Endometrium (tissue), 2 donors: ENCODE measurements at regions not wholly inside any gene's neighbourhood (a gene's known extent, or its start where the extent isn't known, plus 50 kb on each side); places are given as distances from the start of the nearest gene placed in this dataset.
A peak's percentile ranks its signal among the peaks of the same experiment; 100 is the strongest.
"Not testable (repeated sequence)": the region's sequence is repeated elsewhere in the genome, so short reads cannot be mapped to it uniquely, and the experiment has no call there.

Experiments used
- FAIRE-seq: peaks from 2 replicates; lab custom pipeline; 2012; peaks lifted over from hg19 to GRCh38; lab: Jason Lieb, UNC
- donor health status: control.
- donor health status: control.

GRCh38 chr5:58357799-58358500 lies 101.9 kb downstream of the PLK2 start:
- FAIRE-seq: no peak

DNA sequence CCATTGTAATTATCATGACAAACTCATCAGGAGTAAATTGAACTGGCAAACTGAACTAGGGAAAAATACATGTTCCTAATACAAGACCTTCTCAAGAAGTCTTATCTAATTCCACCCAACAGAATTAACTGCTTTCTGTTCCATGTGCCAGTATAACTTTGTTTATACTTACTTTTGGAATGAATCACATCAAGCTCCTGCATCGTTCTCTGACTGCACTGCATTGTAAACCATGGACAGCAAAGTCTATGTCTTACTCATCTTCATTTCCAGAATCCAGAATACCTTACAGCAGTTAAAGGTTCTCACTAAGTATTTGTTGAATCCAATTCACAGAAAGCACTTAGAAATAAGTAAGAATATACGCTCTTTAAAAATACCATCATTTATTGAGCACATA lies 102.8 kb downstream of the PLK2 start:
- no peak for FAIRE-seq

DNA sequence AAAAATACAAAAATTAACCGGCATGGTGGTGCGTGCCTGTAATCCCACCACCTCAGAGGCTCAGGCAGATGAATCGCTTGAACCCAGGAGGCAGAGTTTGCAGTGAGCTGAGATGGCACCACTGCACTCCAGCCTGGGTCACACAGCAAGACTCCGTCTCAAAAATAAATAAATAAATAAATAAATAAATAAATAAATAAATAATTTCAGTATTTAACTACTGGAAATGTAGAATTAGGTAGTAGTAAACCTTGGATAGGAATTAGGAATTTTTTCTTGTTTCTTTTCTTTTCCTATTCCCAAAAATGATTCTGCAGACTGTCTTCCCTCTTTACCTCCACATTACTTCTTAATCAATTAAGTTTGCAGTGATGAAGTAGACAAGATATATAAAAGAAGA lies 103.2 kb downstream of the PLK2 start:
- FAIRE-seq: no peak

DNA sequence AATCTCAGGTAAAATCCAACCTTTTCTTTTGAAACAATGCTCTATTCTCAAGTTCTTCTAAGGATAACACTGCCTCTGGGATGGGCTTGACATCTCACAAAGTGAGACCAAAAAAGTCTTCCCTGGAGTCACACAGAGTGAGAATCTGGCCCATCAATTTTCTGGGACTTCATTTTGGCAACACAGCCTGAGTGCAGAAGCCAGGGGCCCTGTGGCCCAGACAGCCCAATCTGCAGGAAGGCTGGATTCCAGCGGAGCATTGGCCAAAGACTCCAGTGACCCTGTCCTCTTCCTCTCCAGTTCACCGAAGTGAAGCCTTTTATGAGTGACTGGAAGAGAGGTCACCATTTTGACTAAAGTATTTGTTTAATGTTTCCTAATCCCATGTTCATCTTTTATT lies 105.1 kb downstream of the PLK2 start:
- no peak for FAIRE-seq

DNA sequence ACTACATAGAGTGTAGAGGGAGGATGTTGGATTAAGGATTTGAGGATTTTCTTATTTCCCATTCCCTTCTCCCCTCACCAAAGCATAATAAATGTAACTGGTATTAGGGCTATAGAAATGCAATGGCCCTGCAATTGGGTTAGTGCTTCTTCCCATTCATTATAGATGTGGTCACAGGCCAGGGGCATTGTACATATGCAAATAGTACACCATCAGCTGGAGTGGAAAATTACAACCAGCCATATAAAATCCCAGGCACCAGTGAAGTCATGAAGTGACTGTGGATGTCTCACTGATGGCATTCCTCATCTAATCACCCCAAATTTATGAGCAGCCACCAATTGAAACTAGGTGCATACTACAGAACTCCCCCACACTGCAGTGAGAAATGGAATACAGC lies 105.9 kb downstream of the PLK2 start:
- no peak for FAIRE-seq

DNA sequence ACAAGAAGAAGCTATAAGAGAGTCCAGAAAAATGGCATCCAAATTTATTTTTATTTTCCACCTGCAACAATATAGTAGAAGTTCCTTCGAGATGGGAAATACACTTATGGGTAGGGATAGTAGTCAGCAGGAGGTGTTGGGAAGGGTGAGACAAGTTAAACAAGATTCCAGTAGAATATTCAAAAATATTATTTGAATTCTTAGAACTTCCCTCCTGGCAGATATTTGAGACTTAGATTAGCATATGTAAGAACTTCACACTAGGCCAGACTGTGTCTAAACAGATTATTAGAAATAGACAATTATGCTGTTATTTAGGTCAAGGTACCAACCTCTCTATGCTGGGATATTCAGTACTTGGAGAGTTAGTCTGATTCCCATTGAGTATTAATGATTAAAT lies 108.7 kb downstream of the PLK2 start:
- no peak for FAIRE-seq

GRCh38 chr5:58348996-58349728 lies 110.7 kb downstream of the PLK2 start:
- no peak for FAIRE-seq

DNA sequence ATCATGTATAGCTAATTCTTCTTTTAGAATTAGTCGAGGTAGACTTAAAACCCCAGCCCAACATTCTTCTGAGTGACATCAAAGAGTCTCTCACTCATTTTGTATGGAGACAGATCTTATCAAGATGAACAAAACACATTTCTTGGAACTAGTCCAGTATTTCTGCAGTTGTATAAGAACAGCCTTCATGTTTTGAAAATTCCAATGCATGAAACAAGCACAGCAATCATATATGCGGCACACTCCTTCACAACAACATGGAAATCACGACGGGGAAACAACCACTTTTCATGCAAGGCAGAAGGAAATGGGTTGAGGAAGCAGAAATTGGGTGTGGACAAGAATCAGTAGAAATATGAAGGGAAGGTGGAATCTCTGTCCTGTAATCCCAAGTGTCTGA lies 113.8 kb downstream of the PLK2 start:
- FAIRE-seq: no peak

- no peak for FAIRE-seq
Observed at GRCh38 chr5:58341476-58341875, 118.4 kb downstream of the PLK2 start.

DNA sequence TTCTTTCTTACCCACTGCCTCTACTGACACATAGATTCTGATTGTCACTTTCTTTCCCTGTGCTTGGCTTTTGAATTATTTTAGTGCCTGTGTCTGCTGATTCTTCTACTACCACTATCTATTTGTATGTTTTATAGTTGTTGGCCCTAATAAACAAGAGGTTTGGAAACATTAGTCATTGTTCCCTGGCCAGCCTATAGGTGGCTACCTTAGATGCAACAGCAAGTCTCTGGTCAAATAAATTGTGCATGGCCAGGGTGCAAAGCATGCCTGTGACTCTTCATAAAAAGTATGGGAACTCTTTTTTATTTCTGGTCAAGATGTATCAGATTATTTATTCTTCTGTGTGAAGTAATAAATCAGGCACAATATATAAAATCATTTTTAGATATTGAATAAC lies 124.4 kb downstream of the PLK2 start:
- FAIRE-seq: no peak

- FAIRE-seq: no peak
Observed at GRCh38 chr5:58334035-58334434, 125.9 kb downstream of the PLK2 start.

- FAIRE-seq: no peak
Observed at GRCh38 chr5:58330781-58331180, 129.1 kb downstream of the PLK2 start.

GRCh38 chr5:58327289-58327688 lies 132.6 kb downstream of the PLK2 start:
- FAIRE-seq: no peak

- FAIRE-seq: no peak
Observed at GRCh38 chr5:58326022-58326421, 133.9 kb downstream of the PLK2 start.

- peak; percentile 45 for FAIRE-seq
Observed at GRCh38 chr5:58322453-58322852, 137.4 kb downstream of the PLK2 start.

DNA sequence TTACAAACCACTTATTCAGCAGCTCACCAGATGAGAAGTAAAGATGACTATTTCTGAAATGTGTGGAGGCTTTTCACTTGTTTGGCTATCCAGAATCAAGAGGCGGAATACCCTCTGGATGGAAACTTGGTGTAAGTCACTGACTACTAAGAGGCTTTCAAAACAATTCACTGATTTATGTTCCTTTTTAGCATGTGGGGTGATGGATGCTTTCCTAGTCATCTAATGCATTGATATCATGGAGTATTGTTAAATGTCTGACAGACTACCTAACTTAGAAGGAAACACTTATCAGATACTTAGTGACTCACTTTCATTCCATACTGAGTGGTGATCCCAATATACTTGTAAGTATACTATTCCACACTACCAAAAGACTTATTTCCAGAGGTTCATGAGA lies 141.4 kb downstream of the PLK2 start:
- FAIRE-seq: no peak

GRCh38 chr5:58317808-58318207 lies 142.1 kb downstream of the PLK2 start:
- no peak for FAIRE-seq

GRCh38 chr5:58317009-58317408 lies 142.9 kb downstream of the PLK2 start:
- no peak for FAIRE-seq

GRCh38 chr5:58315794-58316193 lies 144.1 kb downstream of the PLK2 start:
- no peak for FAIRE-seq

DNA sequence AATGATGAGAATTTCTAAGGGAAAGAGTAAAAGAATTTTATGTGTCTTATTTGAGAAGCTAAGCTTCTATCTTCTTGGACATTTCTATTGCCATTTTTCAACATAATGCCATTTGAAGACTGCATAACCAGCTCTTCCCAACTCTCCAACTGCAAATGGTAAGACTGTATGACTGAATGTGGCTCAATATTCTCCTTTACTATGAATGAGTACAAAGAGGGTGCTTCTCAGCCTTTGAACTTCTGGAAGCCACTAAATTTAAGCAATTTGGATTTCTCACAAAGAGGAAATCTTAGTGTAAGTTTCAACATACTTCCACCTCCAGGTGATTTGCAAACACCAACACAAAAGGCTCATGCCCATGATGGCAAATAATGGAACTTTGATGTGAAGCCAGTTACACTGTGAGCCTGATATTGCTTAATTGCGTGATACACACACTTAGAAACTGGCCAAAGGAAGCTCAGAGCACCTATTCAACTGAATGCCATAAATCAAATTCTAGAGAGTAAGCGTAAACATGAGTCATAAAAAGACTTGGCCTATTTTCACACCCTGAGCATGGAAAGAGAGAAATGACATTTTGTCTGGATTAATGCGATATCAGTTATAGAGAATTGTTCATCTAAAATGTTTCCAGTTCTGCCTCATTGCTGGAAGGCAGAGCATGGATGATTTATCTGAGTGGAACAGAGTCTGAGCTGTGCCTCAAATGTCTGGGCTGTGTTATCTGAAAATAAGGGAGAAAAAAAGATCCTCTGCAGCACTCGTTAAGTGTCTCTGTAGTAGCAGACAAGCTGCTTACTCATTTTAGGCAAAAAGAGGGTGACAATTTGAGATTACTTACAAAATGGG lies 145.3 kb downstream of the PLK2 start:
- no peak for FAIRE-seq

GRCh38 chr5:58312299-58312698 lies 147.6 kb downstream of the PLK2 start:
- FAIRE-seq: no peak

GRCh38 chr5:58311526-58311925 lies 148.4 kb downstream of the PLK2 start:
- peak; percentile 26 for FAIRE-seq

GRCh38 chr5:58308384-58308783 lies 151.5 kb downstream of the PLK2 start:
- FAIRE-seq: not testable (repeated sequence)
